NCI-H1417 (cell line): ENCODE measurements at regions not wholly inside any gene's neighbourhood (a gene's known extent, or its start where the extent isn't known, plus 50 kb on each side); places are given as distances from the start of the nearest gene placed in this dataset.

Experiments
- DNase-seq, 3 experiments: peaks; one replicate each; lab custom pipeline; 2025; lab: John Stamatoyannopoulos, UW

DNA sequence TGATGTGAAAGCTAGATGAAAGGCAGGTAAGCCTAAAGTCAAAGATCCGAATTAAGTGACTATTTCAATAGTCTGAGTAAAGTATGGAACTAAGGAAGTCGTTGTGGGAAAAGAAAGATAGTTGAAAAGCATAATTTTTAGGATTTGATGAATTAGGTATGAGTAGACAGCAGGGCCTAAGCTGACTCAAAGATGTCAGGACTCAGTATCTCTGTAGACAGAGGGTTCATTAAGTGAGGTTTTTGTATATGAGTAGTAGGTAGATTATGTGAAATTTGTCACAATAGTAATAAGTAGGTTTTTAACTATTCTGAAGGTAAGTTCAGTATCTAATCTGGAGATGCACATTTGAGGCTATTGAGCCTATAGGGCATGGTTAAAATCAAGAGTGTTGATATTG is 196.4 kb downstream of the RASSF9 start:
- no peak for DNase-seq

DNA sequence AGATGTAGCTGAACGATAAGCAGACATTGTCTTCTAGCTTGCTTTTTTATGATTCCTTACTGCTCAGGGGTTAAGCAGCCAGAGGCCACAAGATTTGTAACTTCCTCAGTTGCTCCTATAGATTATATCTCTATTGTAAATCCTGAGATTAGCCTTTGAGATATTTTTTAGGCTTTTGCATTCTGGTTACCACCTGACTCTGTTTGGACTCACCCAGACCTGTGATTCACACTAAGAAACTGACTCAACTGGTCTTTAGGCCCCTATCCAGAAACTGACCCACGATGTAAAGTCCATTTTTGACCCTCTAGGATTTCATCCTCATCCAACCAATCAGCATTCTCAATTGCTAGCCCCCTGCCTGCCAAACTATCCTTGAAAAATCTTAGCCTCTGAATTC is 194.4 kb downstream of the RASSF9 start:
- no peak for DNase-seq

DNA sequence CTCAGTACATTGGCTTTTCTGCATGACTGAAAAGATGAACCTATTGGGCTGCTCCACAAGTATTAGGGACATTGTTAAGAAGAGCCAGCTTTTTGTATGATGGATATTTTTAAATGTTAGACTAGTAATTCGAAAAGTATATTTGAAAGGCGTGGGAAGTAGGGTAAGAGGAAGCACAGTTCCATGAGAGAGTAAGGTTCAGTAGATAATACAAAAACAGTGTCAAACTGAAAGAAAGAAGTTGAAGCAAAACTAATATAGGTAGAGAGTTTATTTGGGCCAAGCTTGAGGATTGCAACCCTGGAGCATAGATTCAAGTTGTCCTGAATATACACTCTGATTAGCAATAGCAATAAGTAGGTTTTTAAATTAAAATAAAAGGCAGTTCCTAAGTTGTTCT is 193.9 kb downstream of the RASSF9 start:
- DNase-seq, result no peak

DNA sequence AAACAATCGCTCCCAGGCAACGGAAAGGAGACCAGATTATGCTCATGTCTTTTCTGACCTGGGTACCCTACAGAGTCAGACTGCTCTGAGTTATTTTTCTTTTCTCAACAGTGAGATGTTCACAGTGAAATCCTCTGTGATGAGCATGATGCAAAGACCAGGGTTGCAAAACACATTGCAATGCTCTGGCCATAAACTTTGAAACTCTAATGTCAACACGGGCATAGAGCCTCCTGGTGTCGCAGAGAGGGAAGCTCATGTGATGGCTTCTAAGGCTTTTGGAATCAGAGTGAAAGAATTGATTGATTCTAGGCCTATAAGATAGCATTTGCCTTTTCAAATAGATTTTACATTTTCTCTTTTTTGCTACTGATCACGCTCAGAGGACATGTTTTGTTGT is 193.4 kb downstream of the RASSF9 start:
- no peak for DNase-seq

DNA sequence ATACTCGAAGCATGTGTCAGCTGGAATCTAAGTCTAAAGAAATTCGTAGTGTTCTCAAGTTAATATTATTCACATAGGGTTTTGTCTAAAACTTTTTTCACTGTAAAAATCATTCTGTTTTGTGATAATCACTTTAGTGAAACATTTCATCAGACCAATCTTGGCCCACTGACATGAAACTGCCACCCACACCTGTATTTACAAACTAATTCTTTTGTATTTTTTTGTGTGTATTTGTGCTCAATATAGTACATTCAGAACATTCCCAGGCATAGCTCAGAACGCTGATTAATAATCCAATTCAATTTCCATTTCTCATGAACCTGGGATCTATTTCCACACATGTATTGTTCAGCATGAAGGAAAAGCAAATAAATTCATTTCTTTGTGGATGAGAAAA is 191.7 kb downstream of the RASSF9 start:
- DNase-seq, result no peak

DNA sequence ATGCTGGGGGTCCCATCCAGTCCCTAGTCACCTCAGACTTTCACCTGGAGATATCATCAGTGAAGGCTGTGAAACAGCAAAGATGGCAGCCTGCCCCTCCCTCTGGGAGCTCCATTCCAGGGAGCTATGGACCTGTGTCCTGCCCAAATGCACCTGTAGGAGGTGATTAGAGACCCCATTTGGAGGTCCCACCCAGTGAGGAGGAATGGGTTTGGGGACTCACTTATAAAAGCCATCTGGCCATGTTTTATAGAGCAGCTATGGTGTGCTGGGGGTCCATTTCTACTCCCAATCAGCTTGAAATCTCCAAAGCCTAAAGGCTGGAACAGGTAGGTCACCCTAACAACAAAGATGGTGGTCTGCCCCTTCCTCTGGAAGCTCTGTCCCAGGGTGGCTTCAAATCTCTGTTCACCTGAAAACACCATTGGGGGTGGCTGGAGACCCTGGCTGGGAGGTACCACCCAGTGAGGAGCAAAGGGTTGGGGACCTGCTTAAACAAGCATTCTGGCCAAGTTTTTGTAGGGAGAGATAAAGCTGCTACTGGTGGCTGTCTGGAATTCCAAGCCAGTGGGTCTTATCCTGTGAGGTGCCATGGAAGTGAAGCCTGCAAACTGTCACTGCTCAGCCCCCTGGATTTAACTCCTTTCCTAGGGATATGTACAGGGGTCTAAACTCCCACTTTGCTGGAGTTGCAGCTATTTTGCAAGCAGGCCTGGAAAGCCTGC is 182.3 kb downstream of the RASSF9 start:
- no peak for DNase-seq

DNA sequence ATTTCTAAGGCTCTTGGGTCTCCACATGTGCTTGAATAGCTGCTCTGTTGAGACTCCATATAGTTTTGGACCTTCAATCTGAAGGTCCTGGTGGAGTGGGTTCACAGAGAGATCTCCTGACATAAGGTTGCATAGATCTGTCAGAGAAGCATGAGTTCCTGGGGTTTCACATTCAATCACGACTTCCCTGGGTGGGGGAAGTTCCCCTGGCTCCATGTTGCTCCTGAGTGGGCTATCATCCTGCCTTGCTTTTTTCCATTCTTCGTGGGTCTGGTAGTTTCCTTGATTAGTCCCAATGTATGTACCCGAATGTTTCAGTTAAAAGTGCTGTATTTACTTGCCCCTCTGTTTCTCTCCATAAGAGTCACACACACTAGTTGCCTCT is 181.8 kb downstream of the RASSF9 start:
- no peak for DNase-seq

DNA sequence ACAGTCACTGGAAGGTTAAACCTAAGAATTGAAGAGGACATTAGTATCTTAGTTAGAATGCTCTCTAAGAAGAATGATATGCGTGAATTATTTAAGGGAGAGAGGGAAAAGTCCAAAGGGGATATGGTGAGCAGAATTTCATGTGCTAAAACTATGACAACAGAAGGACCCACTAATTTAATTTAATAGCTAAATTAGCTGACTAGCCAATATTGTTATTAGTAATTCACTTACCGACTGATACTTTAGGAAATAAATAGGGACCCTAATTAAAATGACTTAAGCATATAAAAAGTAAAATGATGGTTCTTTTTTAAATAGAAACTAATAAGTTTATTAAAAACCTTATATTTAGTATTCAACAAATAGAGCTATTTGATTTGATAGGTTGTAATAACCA is 179.6 kb downstream of the RASSF9 start:
- no peak for DNase-seq

DNA sequence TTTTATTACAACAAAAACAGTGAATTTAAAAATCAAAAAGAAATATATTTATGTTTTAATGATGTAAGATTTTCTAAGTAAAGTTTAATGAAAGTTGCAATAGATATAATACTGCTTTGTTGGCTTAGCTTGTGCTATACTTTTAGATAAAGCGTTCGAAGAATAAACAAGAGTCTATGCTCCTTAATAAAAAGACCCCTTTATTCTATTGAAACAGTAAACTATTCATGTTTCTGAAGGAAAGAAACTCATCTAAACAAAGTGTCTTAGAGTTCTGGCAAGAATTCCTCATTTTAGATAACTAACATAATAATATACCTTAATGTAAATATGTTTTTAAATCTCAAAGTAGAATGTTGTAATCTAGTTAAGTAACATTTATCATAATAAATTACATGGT is 179.0 kb downstream of the RASSF9 start:
- no peak for DNase-seq

DNA sequence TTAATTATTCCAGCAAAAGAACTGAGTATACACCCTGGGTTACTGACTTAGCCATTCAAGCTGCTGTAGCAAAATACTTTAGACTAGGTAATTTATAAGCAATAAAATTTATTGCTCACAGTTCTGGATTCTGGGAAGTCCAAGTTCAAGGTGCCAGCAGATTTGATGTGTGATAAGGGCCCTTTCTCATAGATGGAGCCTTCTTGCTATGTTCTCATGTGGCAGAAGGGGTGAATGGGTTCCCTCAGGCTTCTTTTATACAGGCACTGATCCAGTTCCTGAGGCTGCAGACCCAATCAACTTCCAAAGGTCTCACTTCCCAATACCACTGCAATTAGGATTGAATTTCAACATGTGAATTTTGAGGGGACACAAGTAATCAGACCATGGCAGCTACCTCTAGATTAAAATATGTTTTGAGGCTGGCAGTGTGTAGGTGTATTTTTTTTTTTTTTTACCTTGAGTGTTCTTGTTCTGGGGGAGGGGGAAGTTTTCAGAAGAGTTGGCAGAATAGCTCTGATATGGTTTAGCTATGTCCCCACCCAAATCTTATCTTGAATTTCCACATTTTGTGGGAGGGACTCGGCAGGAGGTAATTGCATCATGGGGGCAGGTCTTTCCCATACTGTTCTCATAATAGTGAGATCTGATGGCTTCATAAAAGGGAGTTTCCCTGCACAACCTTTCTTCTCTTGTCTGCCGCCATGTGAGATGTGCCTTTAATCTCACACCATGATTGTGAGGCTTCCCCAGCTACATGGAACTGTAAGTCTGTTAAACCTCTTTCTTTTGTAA is 178.2 kb downstream of the RASSF9 start:
- DNase-seq, result no peak

DNA sequence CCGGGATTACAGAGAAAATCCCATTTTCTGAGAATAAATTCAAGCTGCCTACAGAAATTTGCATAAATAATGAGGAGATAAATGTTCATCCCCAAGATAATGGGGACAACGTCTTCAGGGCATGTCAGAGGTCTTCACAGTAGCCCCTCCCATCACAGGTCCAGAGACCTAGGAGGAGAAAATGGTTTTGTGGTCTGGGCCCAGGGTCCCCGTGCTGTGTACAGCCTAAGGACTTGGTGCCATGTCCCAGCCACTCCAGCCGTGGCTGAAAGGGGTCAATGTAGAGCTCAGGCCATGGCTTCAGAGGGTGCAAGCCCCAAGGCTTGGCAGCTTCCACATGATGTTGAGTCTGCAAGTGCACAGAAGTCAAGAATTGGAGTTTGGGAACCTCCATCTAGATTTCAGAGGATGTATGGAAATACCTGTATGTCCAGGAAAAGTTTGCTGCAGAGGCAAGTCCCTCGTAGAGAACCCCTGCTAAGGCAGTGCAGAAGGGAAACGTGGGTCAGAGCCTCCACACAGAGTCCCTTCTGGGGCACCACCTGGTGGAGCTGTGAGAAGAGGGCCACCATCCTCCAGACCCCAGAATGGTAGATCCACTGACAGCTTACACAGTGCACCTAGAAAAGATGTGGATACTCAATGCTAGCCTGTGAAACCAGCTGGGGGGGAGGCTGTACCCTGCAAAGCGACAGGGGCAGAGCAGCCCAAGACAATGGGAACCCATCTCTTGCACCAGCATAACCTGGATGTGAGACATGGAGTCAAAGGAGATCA is 176.3 kb downstream of the RASSF9 start:
- no peak for DNase-seq

DNA sequence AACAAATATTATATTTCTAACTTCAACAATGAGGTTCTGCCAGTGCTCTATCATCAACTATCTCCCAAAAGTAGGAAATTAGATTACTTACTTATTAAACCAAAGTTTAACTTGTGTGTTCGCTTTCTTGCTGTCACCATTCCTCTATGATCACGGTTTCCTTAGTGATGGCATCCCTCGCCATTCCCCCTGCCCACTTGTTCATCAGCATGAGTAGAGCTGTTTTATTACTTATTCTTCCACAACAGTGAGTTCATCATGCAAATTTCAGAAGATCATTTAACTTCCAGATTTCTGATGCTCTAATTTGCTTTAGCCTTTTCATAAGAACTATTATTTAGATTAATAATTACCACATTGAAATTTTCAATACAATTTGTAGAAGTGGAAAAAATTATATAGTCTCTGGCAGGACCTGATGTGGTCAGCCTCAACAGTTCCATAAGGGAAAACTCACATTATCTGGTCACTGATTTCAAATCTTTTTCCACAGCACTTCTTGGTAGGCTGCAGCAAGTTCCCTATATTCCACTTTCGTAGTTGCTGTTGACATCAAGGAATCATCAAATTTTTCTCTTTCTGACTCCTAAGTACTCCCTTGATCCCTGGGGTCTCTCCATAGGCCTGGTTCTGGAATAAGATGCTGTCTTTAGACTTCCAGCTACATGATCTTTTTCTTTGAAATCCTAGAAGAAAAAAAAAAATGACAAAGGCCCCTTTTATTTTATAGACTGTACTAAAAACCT is 174.6 kb downstream of the RASSF9 start:
- DNase-seq, result no peak

DNA sequence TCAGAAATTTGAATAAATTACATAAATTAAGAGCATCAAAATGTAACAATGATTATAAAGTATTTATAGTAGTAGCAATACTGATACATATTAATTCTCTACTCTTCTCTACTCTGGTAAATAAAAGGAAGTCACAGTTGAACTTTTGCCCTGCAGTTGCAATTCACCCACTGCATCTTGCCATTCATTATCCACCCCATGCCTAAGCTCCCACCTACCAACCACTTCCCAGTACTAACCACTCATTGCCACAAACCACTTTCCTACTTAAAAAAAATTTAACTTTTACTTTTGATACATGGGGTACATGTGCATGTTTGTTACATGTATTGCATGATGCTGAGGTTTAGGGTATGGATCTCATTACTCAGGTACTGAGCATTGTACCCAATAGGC is 174.0 kb downstream of the RASSF9 start:
- no peak for DNase-seq

DNA sequence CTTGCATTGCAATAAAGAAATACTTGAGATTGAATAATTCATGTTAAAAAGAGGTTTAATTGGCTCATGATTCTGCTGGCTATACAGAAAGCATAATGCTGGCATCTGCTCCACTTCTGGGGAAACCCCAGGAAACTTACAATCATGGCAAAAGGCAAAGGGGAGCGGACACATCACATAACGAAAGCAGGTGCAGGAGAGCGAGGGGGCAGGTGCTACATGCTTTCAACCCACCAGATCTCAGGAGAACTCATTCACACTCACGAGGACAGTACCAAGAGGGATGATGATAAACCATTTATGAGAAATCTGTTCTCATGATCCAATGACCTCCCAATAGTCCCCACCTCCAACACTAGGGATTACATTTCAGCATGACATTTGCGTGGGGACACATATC is 172.6 kb downstream of the RASSF9 start:
- no peak for DNase-seq

DNA sequence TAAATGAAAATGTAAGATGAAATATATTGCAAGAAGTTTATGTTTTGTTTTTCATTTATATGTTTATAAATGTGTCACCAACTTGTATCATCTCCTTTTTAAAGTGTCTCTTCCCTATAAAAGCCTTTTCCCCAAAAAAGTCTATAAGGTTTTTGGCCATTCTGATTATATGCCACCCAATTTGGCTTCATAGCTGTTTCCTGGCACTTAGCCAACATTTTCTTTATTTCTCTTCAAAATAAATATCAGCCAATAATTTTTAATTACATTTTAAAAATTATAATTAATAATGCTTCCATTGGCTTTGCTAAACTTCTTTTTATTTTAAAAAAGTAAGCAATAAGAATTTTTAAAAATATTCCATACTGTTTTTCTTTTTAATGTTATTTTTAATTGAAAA is 171.8 kb downstream of the RASSF9 start:
- DNase-seq, result no peak

DNA sequence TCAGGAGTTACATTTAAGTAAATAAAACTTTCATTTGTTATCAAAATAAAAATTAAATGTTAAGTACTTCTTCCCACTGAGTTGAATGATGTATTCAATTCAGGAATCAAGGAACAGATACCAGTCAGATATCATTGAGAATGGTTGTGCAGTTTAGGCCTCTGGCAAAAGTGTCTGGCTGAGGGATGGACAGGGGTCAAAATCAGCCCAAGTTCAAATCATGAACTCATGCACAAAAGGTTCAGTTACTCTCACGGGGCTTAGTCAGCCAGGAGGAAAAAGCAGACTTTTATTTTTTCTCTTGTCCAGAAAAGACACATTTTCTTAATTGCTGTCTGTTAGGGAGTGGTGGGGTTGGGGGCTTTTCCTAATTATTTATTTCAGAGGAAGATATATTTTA is 166.3 kb downstream of the RASSF9 start:
- DNase-seq, result no peak

DNA sequence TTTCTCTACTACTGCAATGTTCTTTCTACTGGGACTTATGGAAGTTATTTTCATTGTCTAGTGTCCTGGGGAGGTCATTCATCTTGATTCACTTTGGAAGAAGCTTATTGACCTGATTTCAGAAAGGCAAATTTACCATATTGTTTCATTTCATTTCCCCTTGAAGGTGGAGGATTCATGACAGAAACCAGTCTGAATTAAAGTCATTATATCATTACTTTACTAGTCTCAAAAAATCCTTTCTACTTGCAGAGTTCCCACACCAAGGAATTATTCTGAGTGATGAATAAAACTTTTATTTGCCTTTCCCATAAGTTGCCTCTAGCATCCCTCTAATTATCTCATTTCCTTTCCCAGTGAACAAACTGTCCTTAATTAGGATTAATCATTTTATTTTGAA is 163.8 kb downstream of the RASSF9 start:
- DNase-seq, result no peak

DNA sequence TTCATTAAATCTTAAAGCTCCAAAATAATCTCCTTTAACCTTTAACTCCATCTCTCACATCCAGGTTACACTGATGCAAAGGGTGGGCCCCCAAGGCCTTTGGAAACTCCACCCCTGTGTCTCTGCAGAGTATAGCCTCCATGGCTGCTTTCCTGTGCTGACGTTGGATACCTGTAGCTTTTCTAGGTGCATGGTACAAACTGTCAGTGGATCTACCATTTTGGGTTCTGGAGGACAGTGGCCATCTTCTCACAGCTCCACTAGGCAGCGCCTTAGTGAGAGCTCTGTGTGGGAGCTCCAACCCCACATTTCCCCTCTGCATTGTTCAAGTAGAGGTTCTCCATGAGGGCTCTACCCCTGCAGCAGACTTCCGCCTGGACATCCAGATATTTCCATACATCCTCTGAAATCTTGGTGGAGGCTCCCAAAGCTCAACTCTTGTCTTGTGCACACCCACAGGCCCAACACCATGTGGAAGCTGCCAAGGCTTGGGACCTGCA is 162.2 kb downstream of the RASSF9 start:
- no peak for DNase-seq

DNA sequence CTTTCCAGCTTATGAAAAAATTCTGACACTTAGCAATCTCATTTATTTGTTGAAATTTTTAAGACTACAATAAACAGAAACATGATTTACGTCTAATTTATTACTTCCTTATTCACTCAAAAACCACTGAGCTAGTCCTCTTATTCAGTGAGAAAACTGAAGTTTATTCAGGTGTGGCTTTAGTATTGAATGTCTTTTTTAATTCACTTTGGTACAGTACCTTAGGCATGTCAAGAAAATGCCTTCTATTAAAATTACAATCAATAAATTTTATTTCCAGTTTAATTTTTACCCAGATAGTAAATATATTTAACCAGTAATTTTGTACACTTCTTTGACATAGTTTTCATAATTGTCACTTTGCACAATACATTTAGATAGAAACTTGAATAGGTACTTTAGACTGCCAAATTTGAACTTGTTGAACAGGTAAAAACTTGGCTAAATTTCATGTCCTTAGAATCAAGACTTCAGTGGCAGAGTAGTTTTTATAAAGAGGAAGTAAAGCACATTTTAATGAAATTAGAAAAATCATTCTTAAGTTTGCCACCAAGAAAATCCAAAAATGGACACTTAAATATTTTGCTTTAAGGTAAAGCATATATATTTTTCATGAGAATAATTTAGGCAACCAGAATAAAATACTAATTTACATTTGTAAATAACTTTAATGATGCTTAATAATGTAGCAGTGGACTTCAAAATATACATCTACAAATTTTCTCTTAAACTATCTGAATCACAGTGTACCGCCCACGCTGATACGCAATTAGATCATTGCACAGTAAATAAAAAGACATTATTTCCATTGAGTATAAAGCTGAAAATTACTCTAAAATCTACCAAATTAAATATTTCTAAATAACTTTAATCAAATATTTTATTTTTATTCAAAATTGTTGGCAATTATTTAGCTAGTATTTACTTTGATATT is 159.1 kb downstream of the RASSF9 start:
- no peak for DNase-seq

DNA sequence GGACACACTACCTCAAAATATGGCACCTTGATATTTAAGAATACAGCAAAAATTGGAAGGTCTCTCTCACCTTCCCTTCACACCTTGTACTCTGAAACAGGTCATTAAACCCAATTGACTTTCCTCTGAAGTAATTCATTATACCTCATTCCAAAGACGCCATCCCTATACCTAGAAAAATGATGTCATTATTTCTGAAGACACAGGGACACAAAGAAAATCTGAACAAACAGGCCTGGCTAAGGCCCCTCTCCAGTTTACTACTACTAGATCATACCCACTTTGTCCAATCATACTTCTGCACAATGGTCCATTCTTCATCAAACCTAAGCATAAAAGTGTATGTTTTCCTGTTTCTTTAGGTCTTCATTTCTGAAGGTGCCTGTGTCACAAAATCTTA is 156.9 kb downstream of the RASSF9 start:
- DNase-seq, result no peak

DNA sequence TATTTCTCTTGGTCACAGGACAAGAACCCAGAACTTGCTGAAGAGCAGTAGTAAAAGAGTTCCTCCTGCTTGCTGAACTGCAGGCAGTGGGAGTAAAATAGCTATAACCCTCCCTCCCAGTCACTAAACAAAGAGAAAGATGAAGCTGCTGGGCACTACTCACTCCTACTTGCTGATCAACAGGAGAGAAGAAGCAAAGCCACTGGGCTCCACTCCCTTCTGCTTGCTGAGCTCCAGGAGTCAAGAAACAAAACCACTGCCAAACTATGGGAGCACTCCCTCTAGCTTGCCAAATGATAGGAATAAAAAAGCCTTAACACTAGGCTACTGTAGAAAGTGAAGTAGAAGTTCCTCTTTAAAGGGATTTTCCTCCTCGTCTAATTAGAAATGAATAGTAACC is 155.3 kb downstream of the RASSF9 start:
- DNase-seq, result no peak
